ENCODE measurements at regions not wholly inside any gene's neighbourhood (a gene's known extent, or its start where the extent isn't known, plus 50 kb on each side); places are given as distances from the start of the nearest gene placed in this dataset.

DNA sequence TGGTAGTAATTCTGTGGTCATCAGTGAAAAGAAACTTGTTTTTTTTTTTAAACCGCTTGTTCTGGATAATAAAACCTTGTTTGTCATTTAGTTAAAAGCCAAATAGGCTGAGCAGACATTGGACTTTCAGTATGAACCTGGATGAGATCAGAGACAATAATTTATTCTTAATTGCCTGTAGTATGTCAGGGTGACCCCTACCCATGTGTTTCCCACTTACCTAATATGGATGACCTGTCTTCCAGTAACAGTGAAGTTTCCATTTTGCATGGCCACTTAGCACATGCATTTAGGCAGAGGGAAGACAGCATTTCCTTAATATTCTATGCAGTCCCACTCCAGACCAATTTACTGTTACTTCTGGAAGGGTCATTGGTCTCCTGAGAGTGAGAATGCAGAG is 87.6 kb upstream of the CFAP20DC start:
- TF ChIP-seq, protein P1, sequence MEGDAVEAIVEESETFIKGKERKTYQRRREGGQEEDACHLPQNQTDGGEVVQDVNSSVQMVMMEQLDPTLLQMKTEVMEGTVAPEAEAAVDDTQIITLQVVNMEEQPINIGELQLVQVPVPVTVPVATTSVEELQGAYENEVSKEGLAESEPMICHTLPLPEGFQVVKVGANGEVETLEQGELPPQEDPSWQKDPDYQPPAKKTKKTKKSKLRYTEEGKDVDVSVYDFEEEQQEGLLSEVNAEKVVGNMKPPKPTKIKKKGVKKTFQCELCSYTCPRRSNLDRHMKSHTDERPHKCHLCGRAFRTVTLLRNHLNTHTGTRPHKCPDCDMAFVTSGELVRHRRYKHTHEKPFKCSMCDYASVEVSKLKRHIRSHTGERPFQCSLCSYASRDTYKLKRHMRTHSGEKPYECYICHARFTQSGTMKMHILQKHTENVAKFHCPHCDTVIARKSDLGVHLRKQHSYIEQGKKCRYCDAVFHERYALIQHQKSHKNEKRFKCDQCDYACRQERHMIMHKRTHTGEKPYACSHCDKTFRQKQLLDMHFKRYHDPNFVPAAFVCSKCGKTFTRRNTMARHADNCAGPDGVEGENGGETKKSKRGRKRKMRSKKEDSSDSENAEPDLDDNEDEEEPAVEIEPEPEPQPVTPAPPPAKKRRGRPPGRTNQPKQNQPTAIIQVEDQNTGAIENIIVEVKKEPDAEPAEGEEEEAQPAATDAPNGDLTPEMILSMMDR (IDR thresholded peaks at IDR 0.05) = no peak
- no peak overlapping the region for H3K27ac ChIP-seq
- H3K4me3 ChIP-seq = no peak overlapping the region
- DNase-seq (ENCODE audit: low spot score) = no peak

DNA sequence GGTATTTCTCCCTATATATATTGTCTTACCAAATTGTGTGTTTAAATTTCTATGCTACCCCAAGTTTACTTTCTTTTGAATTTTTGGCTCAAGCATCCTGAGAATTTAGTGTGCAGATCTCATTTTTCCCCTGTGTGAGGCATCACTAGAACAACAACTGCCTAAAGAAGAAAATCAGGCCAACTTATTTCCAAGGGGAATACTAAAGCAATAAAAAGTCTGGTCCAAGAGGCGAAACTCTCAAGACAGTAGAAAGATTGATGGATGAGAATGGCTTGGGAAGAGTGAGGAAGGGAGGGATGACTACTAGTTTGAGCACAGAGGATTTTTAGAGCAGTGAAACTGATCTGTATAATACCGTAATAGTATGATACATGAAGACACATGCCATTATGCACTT is 86.3 kb upstream of the CFAP20DC start:
- H3K4me3 ChIP-seq = no peak overlapping the region
- no peak for DNase-seq (ENCODE audit: low spot score)
- TF ChIP-seq, protein P1 (IDR thresholded peaks at IDR 0.05) = no peak
- no peak overlapping the region for H3K27ac ChIP-seq

DNA sequence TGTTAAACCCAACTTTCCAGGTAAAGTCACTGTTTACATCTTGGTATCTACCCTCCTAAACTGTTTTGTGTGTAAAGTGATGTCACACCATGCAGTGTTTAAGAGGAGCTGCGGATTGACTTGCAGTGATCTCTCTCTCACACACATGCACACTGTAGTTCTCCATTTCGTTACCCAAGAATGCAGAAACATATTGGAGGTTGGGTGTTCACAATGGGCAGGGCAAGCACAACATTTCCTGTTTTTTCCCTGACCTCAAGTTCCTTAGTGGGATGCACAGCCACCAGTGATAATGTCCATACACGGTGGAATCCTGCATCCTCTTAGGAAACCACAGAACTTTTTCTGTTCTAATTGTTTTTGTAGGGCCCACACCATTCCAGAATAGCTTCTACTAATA is 85.3 kb upstream of the CFAP20DC start:
- TF ChIP-seq, protein P1 (IDR thresholded peaks at IDR 0.05) = no peak
- Histone ChIP-seq H3K27ac (no peak overlapping the region), H3K4me3 (no peak overlapping the region)
- no peak for DNase-seq (ENCODE audit: low spot score)

DNA sequence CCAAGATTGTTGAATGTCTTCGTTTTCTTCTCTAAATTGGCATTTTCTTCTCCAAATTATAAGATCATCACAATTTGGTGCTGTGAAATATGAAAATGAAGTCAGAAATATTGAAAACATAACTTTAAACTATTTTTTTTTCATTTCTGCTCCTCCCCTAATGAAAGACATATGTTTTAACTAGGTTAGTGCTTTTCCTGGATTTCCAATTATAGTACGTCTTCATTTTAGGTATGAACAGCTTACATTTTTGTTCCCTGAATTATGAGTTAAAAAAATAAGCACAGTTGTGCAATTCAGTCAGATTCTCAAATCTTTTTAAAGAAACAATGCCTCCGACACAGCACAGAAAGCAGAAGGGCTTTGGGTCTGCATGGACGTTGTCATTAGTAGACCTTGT is 83.5 kb upstream of the CFAP20DC start:
- Histone ChIP-seq H3K27ac (no peak overlapping the region), H3K4me3 (no peak overlapping the region)
- TF ChIP-seq, protein P1 (IDR thresholded peaks at IDR 0.05) = no peak
- DNase-seq (ENCODE audit: low spot score) = no peak

DNA sequence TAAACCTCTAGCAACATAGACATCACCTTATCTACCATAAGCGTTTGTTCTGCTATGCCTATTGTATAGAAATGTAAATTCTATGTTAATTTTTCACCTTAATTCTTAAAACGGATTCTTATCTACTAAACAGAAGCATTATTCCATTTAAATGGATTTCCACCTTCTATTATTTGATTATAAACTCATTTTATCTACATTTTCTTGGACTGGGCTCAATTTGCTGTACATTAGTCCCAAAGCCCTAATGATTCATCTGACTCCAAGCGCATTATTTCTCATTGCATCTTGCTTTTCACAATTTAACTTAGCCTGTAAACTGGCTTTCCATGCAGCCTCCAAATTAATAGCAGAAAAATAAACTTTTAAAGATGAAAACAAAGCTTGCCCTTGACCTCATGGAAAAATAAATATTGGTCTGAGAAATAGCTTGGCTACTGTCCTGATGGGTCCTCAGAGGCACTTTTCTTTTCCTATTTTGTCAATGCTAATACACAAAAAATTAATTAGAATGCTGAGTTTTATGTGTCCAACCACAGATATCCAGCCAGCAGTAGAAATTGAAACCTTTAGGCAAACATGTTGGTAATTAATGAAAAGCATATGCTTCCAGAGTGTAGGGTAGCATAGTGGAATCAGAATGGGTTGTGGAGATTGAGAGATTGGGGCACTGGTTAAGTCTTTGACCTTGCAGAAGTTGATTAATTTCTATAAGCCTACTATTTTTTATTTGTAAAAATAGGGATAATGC is 81.4 kb upstream of the CFAP20DC start:
- TF ChIP-seq, protein P1 (IDR thresholded peaks at IDR 0.05) = no peak
- Histone ChIP-seq H3K4me3 (no peak overlapping the region), H3K27ac (no peak overlapping the region)
- DNase-seq (ENCODE audit: low spot score) = no peak

DNA sequence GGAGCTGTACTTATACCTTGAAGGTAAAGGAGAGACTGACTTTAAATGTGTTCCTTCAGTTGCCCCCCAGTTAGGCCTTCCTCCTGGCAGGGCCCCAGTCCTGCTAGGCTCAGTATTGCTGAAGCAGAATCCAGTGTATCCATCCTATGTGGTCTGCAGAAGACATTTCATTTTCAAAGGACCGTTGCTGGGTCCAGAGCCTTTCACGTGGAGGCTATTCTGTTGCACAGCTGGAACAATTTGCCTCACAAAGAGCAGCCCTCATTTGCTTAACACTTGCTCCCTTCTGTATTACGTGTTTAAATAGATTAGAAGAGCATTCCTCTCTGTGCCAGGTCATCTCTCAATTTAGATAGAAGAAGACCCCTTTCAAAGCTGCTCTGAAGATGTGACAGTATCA is 78.9 kb upstream of the CFAP20DC start:
- Histone ChIP-seq H3K4me3 (no peak overlapping the region), H3K27ac (no peak overlapping the region)
- TF ChIP-seq, protein P1 (IDR thresholded peaks at IDR 0.05) = no peak
- DNase-seq (ENCODE audit: low spot score) = no peak

DNA sequence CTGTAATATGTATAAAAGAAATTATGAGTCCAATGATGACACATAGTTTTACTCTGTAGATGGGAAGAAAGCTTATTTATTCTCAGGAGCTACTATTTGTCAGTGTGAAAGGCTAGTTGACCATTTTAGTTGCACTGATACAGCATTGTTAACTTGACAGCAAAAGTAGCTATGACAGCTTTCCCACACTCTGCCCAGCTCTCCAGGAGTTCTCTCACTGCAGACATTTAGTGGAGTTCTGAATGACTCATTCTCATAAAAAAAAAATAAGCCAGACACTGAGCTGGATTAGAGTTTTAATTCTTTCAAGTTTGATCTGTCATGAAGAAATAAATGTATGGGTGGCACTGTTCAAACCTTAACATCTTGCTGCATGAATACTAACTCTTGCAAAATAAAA is 77.2 kb upstream of the CFAP20DC start:
- Histone ChIP-seq H3K27ac (no peak overlapping the region), H3K4me3 (no peak overlapping the region)
- TF ChIP-seq, protein P1 (IDR thresholded peaks at IDR 0.05) = no peak
- no peak for DNase-seq (ENCODE audit: low spot score)
